Karpas-422 (cell line): ENCODE measurements at regions not wholly inside any gene's neighbourhood (a gene's known extent, or its start where the extent isn't known, plus 50 kb on each side); places are given as distances from the start of the nearest gene placed in this dataset.
"Not testable (repeated sequence)": the region's sequence is repeated elsewhere in the genome, so short reads cannot be mapped to it uniquely, and the experiment has no call there.

Experiments used
- DNase-seq: peaks from one replicate; pipeline ENCODE4 v3.0.0-alpha.2; 2015
- H2AFZ ChIP-seq: fragments of 200-600 bp; sonication (generic); 2 replicates; pipeline ENCODE4 v1.6.1; 2014; ENCODE audit warnings: antibody characterized with exemption, low read length, mixed read lengths
- H3K27ac ChIP-seq: fragments of 200-600 bp; sonication (generic); 2 replicates; pipeline ENCODE4 v1.5.1; 2014; ENCODE audit warnings: mild to moderate bottlenecking, low read length, moderate library complexity
- H3K27me3 ChIP-seq: fragments of 200-600 bp; sonication (generic); 2 replicates; pipeline ENCODE4 v1.6.1; 2014; ENCODE audit warnings: low read length, mixed read lengths
- H3K36me3 ChIP-seq: fragments of 200-600 bp; sonication (generic); 2 replicates; pipeline ENCODE4 v1.6.1; 2014; ENCODE audit warnings: low read length, mixed read lengths; ENCODE audit not compliant: insufficient read depth
- H3K4me1 ChIP-seq: fragments of 200-600 bp; sonication (generic); 2 replicates; pipeline ENCODE4 v1.6.1; 2014; ENCODE audit warnings: mild to moderate bottlenecking, low read length, mixed read lengths
- H3K4me2 ChIP-seq: fragments of 200-600 bp; sonication (generic); 2 replicates; pipeline ENCODE4 v1.6.1; 2014; ENCODE audit warnings: low read length, low read depth, mild to moderate bottlenecking; ENCODE audit not compliant: poor library complexity, severe bottlenecking
- H3K4me3 ChIP-seq: fragments of 200-600 bp; sonication (generic); 2 replicates; pipeline ENCODE4 v1.5.1; 2014; ENCODE audit warnings: mild to moderate bottlenecking, antibody characterized with exemption, low read length, mixed read lengths
- H3K79me2 ChIP-seq: fragments of 200-600 bp; sonication (generic); 2 replicates; pipeline ENCODE4 v1.6.1; 2014; ENCODE audit warnings: mild to moderate bottlenecking, low read length, mixed read lengths
- H3K9ac ChIP-seq: fragments of 200-600 bp; sonication (generic); 2 replicates; pipeline ENCODE4 v1.6.0; 2014; ENCODE audit warnings: low read length
- H3K9me2 ChIP-seq: fragments of 200-600 bp; sonication (generic), shearing (Covaris generic); replicated peaks from 2 replicates; pipeline ENCODE4 v1.6.0; 2014; ENCODE audit warnings: mild to moderate bottlenecking, low read length, moderate library complexity; ENCODE audit not compliant: insufficient read depth
- H3K9me3 ChIP-seq: fragments of 300-700, 200-600 bp; sonication (generic); 2 replicates; pipeline ENCODE4 v1.6.1; 2014; ENCODE audit warnings: low read length, mixed read lengths
- H4K20me1 ChIP-seq: fragments of 200-600 bp; sonication (generic); 2 replicates; pipeline ENCODE4 v1.6.1; 2014; ENCODE audit warnings: mild to moderate bottlenecking, antibody characterized with exemption, low read length, low read depth; ENCODE audit not compliant: insufficient read depth

GRCh38 chr3:161630794-161631193 lies 134.2 kb downstream of the OTOL1 start:
- Histone ChIP-seq H3K9ac (no peak overlapping the region), H4K20me1 (no peaks in the 10 kb centered on the region), H3K4me3 (no peak overlapping the region), H3K79me2 (no peaks in the 10 kb centered on the region), H3K27me3 (no peaks in the 10 kb centered on the region), H3K27ac (no peak overlapping the region), H3K9me2 (no peaks in the 10 kb centered on the region), H3K9me3 (no peaks in the 10 kb centered on the region), H3K4me1 (no peaks in the 10 kb centered on the region), H3K4me2 (no peak overlapping the region), H2AFZ (no peak overlapping the region), H3K36me3 (no peaks in the 10 kb centered on the region)
- no peak for DNase-seq

GRCh38 chr3:161631536-161631935 lies 134.9 kb downstream of the OTOL1 start:
- H3K4me2 ChIP-seq, result no peak overlapping the region
- H3K9me2 ChIP-seq, result no peaks in the 10 kb centered on the region
- no peak overlapping the region for H2AFZ ChIP-seq
- DNase-seq, result no peak
- no peak overlapping the region for H3K4me3 ChIP-seq
- no peaks in the 10 kb centered on the region for H3K27me3 ChIP-seq
- no peaks in the 10 kb centered on the region for H3K4me1 ChIP-seq
- no peak overlapping the region for H3K9ac ChIP-seq
- no peaks in the 10 kb centered on the region for H3K36me3 ChIP-seq
- no peaks in the 10 kb centered on the region for H4K20me1 ChIP-seq
- no peaks in the 10 kb centered on the region for H3K9me3 ChIP-seq
- H3K79me2 ChIP-seq, result no peaks in the 10 kb centered on the region
- no peak overlapping the region for H3K27ac ChIP-seq

DNA sequence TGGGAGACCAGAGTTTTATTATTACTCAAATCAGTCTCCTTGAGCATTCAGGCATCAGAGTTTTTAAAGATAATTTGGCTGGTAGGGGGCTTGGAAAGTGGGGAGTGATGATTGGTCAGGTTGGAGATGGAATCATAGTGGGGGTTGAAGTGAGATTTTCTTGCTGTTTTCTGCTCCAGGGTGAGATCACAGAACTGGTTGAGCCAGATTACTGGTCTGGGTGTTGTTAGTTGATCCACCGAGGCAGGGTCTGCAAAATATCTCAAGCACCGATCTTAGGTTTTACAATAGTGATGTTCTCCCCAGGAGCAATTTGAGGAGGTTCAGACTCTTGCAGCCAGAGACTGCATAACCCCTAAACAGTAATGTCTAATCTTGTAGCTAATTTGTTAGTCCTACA lies 141.0 kb downstream of the OTOL1 start:
- Histone ChIP-seq H3K4me2 (no peak overlapping the region), H3K4me1 (no peaks in the 10 kb centered on the region), H3K9ac (no peak overlapping the region), H3K79me2 (no peaks in the 10 kb centered on the region), H3K9me2 (no peaks in the 10 kb centered on the region), H3K9me3 (no peaks in the 10 kb centered on the region), H4K20me1 (no peaks in the 10 kb centered on the region), H3K27me3 (no peaks in the 10 kb centered on the region), H2AFZ (no peak overlapping the region), H3K4me3 (no peak overlapping the region), H3K27ac (no peak overlapping the region), H3K36me3 (no peaks in the 10 kb centered on the region)
- DNase-seq, result no peak

GRCh38 chr3:161639095-161639494 lies 142.5 kb downstream of the OTOL1 start:
- not testable (repeated sequence) for H3K4me1 ChIP-seq, H3K36me3 ChIP-seq, H3K9me3 ChIP-seq, H3K9me2 ChIP-seq, H3K79me2 ChIP-seq, H3K4me3 ChIP-seq, H3K4me2 ChIP-seq, H2AFZ ChIP-seq, H3K9ac ChIP-seq, H3K27me3 ChIP-seq, DNase-seq, H4K20me1 ChIP-seq, H3K27ac ChIP-seq

DNA sequence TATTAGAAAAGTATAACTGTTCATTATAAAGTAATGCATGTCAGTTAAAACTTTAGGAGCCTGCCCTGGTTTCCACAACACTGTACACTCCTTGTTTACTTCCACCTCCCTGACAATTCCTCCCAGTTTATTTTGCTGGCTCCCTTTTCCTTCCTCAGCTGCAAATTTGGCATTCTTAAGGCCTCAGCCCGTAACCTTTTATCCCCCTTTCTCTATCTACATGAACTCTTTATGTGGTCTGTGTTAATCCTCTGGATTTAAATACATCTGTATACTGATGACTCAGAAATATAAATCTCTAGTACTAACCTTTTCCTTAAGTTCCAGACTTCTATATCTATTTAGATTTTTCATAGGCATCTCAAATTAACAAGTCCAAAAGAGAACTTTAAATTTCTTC lies 143.6 kb downstream of the OTOL1 start:
- DNase-seq, result no peak

GRCh38 chr3:161641287-161641686 lies 144.7 kb downstream of the OTOL1 start:
- Histone ChIP-seq H3K27ac (no peak overlapping the region), H3K9ac (no peak overlapping the region), H3K36me3 (no peaks in the 10 kb centered on the region), H3K4me1 (no peaks in the 10 kb centered on the region), H3K27me3 (no peaks in the 10 kb centered on the region), H3K9me2 (no peaks in the 10 kb centered on the region), H4K20me1 (no peaks in the 10 kb centered on the region), H2AFZ (no peak overlapping the region), H3K4me2 (no peak overlapping the region), H3K9me3 (no peaks in the 10 kb centered on the region), H3K4me3 (no peak overlapping the region), H3K79me2 (no peaks in the 10 kb centered on the region)
- DNase-seq, result no peak

More for the DNA sequence above, 143.6 kb downstream of the OTOL1 start:
- Histone ChIP-seq H3K36me3 (no peaks in the 10 kb centered on the region), H3K4me1 (no peaks in the 10 kb centered on the region), H3K79me2 (no peaks in the 10 kb centered on the region), H3K9ac (no peak overlapping the region), H3K27ac (no peak overlapping the region), H3K4me2 (no peak overlapping the region), H3K9me3 (no peaks in the 10 kb centered on the region), H4K20me1 (no peaks in the 10 kb centered on the region), H2AFZ (no peak overlapping the region), H3K9me2 (no peaks in the 10 kb centered on the region), H3K27me3 (no peaks in the 10 kb centered on the region), H3K4me3 (no peak overlapping the region)

DNA sequence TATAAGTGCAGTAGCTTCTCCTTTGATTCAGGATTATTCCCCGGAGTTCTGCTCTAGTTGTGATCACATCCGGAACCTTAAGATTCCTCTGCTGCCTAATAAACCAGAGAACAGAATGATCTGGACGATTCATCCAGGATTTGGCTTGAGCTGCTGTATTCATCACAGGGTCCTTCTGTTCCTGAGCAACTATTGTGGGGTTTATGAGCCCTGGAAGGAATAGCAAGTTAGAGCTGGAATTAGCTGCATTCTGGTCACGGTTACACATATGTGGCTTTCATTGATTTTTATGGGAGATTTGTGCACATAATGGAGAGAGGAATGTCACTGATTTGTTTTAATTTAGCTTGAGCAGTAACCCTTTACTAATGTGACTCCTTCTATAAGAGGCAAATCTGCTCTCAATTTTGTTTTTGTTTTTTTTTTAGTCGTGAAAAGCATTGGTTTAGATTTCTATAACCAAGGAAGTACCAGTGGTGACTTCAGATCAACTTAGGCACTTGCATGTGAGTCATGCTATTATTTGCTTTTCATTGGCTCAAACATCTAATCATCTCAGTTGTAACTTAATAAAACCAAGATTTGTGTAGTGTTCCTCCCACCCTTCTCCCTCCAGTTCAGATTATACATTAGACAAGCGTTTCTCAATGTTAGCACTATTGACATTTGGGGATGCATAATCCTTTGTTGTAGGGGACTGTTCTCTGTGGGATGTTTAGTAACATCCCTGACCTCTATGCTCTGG lies 148.5 kb downstream of the OTOL1 start:
- H3K36me3 ChIP-seq, result no peaks in the 10 kb centered on the region
- no peak overlapping the region for H3K4me3 ChIP-seq
- H3K27ac ChIP-seq, result no peak overlapping the region
- H3K9me2 ChIP-seq, result no peaks in the 10 kb centered on the region
- no peaks in the 10 kb centered on the region for H4K20me1 ChIP-seq
- H3K9me3 ChIP-seq, result no peaks in the 10 kb centered on the region
- no peak overlapping the region for H3K9ac ChIP-seq
- H3K27me3 ChIP-seq, result no peaks in the 10 kb centered on the region
- no peak for DNase-seq
- H3K79me2 ChIP-seq, result no peaks in the 10 kb centered on the region
- no peak overlapping the region for H2AFZ ChIP-seq
- no peaks in the 10 kb centered on the region for H3K4me1 ChIP-seq
- H3K4me2 ChIP-seq, result no peak overlapping the region

- Histone ChIP-seq H3K9ac (no peak overlapping the region), H3K4me2 (no peak overlapping the region)
- no peak for DNase-seq
Observed at GRCh38 chr3:161647936-161648470, 151.4 kb downstream of the OTOL1 start.

More at GRCh38 chr3:161647936-161648470, 151.4 kb downstream of the OTOL1 start:
- Histone ChIP-seq H3K79me2 (no peaks in the 10 kb centered on the region), H3K4me1 (no peaks in the 10 kb centered on the region), H3K27me3 (no peaks in the 10 kb centered on the region), H3K27ac (no peak overlapping the region), H4K20me1 (no peaks in the 10 kb centered on the region), H2AFZ (no peak overlapping the region), H3K9me3 (no peaks in the 10 kb centered on the region), H3K4me3 (no peak overlapping the region), H3K9me2 (no peaks in the 10 kb centered on the region), H3K36me3 (no peaks in the 10 kb centered on the region)
